Activated CD8-positive, alpha-beta memory T cell treated with anti-CD3 and anti-CD28 coated beads for 36 hours (primary cell): ENCODE measurements at regions not wholly inside any gene's neighbourhood (a gene's known extent, or its start where the extent isn't known, plus 50 kb on each side); places are given as distances from the start of the nearest gene placed in this dataset.

Experiments
- CTCF ChIA-PET: fragments of 350-600 bp; sonication (Branson Sonifier 250); formaldehyde crosslinking; loops from one replicate; lab custom pipeline; 2021; ENCODE audit warnings: antibody characterized with exemption; lab: Charles Lee
- POLR2A ChIA-PET: fragments of 350-600 bp; sonication (Branson Sonifier 250); formaldehyde crosslinking; loops from one replicate; lab custom pipeline; 2021; ENCODE audit warnings: antibody characterized with exemption; lab: Charles Lee

GRCh38 chr18:25425024-25425423 lies 73.1 kb upstream of the ZNF521 start:
- ChIA-PET POLR2A (no interaction called here), CTCF (no interaction called here)

GRCh38 chr18:25423760-25424159 lies 71.8 kb upstream of the ZNF521 start:
- POLR2A ChIA-PET = no interaction called here
- CTCF ChIA-PET = no interaction called here

GRCh38 chr18:25423267-25423666 lies 71.3 kb upstream of the ZNF521 start:
- POLR2A ChIA-PET = no interaction called here

GRCh38 chr18:25422230-25422629 lies 70.3 kb upstream of the ZNF521 start:
- ChIA-PET CTCF (no interaction called here), POLR2A (no interaction called here)

More at GRCh38 chr18:25423267-25423666, 71.3 kb upstream of the ZNF521 start:
- CTCF ChIA-PET = no interaction called here

- CTCF ChIA-PET = no interaction called here
- POLR2A ChIA-PET = no interaction called here
Observed at GRCh38 chr18:25420077-25420825, 68.3 kb upstream of the ZNF521 start.

- ChIA-PET POLR2A (no interaction called here), CTCF (no interaction called here)
Observed at GRCh38 chr18:25416374-25416773, 64.4 kb upstream of the ZNF521 start.

GRCh38 chr18:25409971-25410370 lies 58.0 kb upstream of the ZNF521 start:
- ChIA-PET CTCF (no interaction called here), POLR2A (no interaction called here)

GRCh38 chr18:25408293-25408692 lies 56.3 kb upstream of the ZNF521 start:
- CTCF ChIA-PET = no interaction called here
- POLR2A ChIA-PET = no interaction called here
